Activated naive CD4-positive, alpha-beta T cell treated with anti-CD3 and anti-CD28 coated beads, Interleukin-2, amount 10 ng/mL, durations not matched to agents 7 days and 5 days (primary cell): ENCODE measurements at regions not wholly inside any gene's neighbourhood (a gene's known extent, or its start where the extent isn't known, plus 50 kb on each side); places are given as distances from the start of the nearest gene placed in this dataset.

ENCODE experiments used
- CTCF ChIA-PET: fragments of 350-600 bp; sonication (Branson Sonifier 250); formaldehyde crosslinking; loops from one replicate; lab custom pipeline; 2021; ENCODE audit warnings: antibody characterized with exemption; lab: Charles Lee
- DNase-seq: peaks from one replicate; pipeline ENCODE4 v3.0.0-alpha.2; 2020
- H3K27ac Mint-ChIP-seq: one replicate; pipeline ENCODE4 v1.8.0; 2021; ENCODE audit warnings: mild to moderate bottlenecking, moderate library complexity, mixed read lengths
- H3K27me3 Mint-ChIP-seq: one replicate; pipeline ENCODE4 v1.8.0; 2021; ENCODE audit warnings: mild to moderate bottlenecking, mixed read lengths
- H3K36me3 Mint-ChIP-seq: one replicate; pipeline ENCODE4 v1.8.0; 2021; ENCODE audit warnings: mixed read lengths
- H3K4me1 Mint-ChIP-seq: one replicate; pipeline ENCODE4 v1.8.0; 2021; ENCODE audit warnings: mixed read lengths
- H3K4me3 Mint-ChIP-seq: one replicate; pipeline ENCODE4 v1.8.0; 2021; ENCODE audit warnings: mild to moderate bottlenecking, moderate library complexity, mixed read lengths
- H3K9me3 Mint-ChIP-seq: one replicate; pipeline ENCODE4 v1.8.0; 2021; ENCODE audit warnings: mixed read lengths

- Mint-ChIP-seq H3K4me3 (no peak overlapping the region), H3K4me1 (peaks cover 59% of the 10 kb centered on the region), H3K27me3 (peaks cover 9% of the 10 kb centered on the region), H3K36me3 (peaks cover 3% of the 10 kb centered on the region), H3K9me3 (no peaks in the 10 kb centered on the region), H3K27ac (no peak overlapping the region)
- DNase-seq: no peak
- CTCF ChIA-PET: no interaction called here
These were observed 142.6 kb upstream of the LEF1 start for GRCh38 chr4:108311313-108311712.

GRCh38 chr4:108303488-108304177, 134.9 kb upstream of the LEF1 start:
- Mint-ChIP-seq H3K27me3 (no peaks in the 10 kb centered on the region), H3K4me3 (no peak overlapping the region), H3K27ac (no peak overlapping the region), H3K4me1 (peaks cover 25% of the 10 kb centered on the region), H3K9me3 (no peaks in the 10 kb centered on the region), H3K36me3 (no peaks in the 10 kb centered on the region)
- CTCF ChIA-PET: interaction anchor here (1.4 kb wide), 1 partner anchor 51 kb away, joined by 3 read pairs; no protein-coding TSS in a partner anchor
- no peak for DNase-seq

- Mint-ChIP-seq H3K4me3 (no peak overlapping the region), H3K36me3 (no peaks in the 10 kb centered on the region), H3K4me1 (peaks cover 12% of the 10 kb centered on the region), H3K27ac (no peak overlapping the region), H3K9me3 (no peaks in the 10 kb centered on the region), H3K27me3 (no peaks in the 10 kb centered on the region)
- DNase-seq: no peak
- CTCF ChIA-PET: interaction anchor here (0.8 kb wide), 1 partner anchor 287 kb away, joined by 3 read pairs; no protein-coding TSS in a partner anchor
These were observed 133.0 kb upstream of the LEF1 start for GRCh38 chr4:108301545-108302251.

- H3K9me3 Mint-ChIP-seq: no peaks in the 10 kb centered on the region
- peaks cover 1% of the 10 kb centered on the region for H3K36me3 Mint-ChIP-seq
- CTCF ChIA-PET: interaction anchor here (1.0 kb wide), 1 partner anchor 10 kb away, joined by 3 read pairs; no protein-coding TSS in a partner anchor
- H3K4me1 Mint-ChIP-seq: peaks cover 8% of the 10 kb centered on the region
- peaks cover 3% of the 10 kb centered on the region for H3K27me3 Mint-ChIP-seq
- no peak overlapping the region for H3K4me3 Mint-ChIP-seq
- no peak overlapping the region for H3K27ac Mint-ChIP-seq
- no peak for DNase-seq
These were observed 128.9 kb upstream of the LEF1 start for GRCh38 chr4:108297605-108298004.

GRCh38 chr4:108292229-108292628, 123.5 kb upstream of the LEF1 start:
- Mint-ChIP-seq H3K4me1 (peaks cover 28% of the 10 kb centered on the region), H3K4me3 (no peak overlapping the region), H3K27ac (no peak overlapping the region), H3K9me3 (no peaks in the 10 kb centered on the region), H3K27me3 (peaks cover 6% of the 10 kb centered on the region), H3K36me3 (peaks cover 1% of the 10 kb centered on the region)
- CTCF ChIA-PET: interaction anchor here (0.6 kb wide), 1 partner anchor 1350 kb away, joined by 3 read pairs; no protein-coding TSS in a partner anchor
- no peak for DNase-seq

GRCh38 chr4:108291137-108291536, 122.4 kb upstream of the LEF1 start:
- CTCF ChIA-PET: interaction anchor here (0.8 kb wide), 1 partner anchor 14 kb away, joined by 4 read pairs; no protein-coding TSS in a partner anchor

GRCh38 chr4:108287834-108288413, 119.2 kb upstream of the LEF1 start:
- DNase-seq: no peak
- no peak overlapping the region for H3K27ac Mint-ChIP-seq
- peaks cover 3% of the 10 kb centered on the region for H3K27me3 Mint-ChIP-seq
- no peaks in the 10 kb centered on the region for H3K9me3 Mint-ChIP-seq
- CTCF ChIA-PET: interaction anchor here (1.1 kb wide), 1 partner anchor 9 kb away, joined by 3 read pairs; no protein-coding TSS in a partner anchor
- H3K4me1 Mint-ChIP-seq: peaks cover 32% of the 10 kb centered on the region
- H3K36me3 Mint-ChIP-seq: no peaks in the 10 kb centered on the region
- H3K4me3 Mint-ChIP-seq: no peak overlapping the region

More at GRCh38 chr4:108291137-108291536, 122.4 kb upstream of the LEF1 start:
- Mint-ChIP-seq H3K27me3 (peaks cover 5% of the 10 kb centered on the region), H3K27ac (no peak overlapping the region), H3K9me3 (no peaks in the 10 kb centered on the region), H3K36me3 (peaks cover 1% of the 10 kb centered on the region), H3K4me3 (no peak overlapping the region), H3K4me1 (peaks cover 28% of the 10 kb centered on the region)
- no peak for DNase-seq

GRCh38 chr4:108280072-108280471, 111.3 kb upstream of the LEF1 start:
- Mint-ChIP-seq H3K9me3 (peaks cover 4% of the 10 kb centered on the region), H3K27me3 (no peaks in the 10 kb centered on the region), H3K36me3 (peaks cover 4% of the 10 kb centered on the region), H3K4me3 (no peak overlapping the region), H3K27ac (no peak overlapping the region), H3K4me1 (peaks cover 4% of the 10 kb centered on the region)
- CTCF ChIA-PET: interaction anchor here (1.3 kb wide), 1 partner anchor 35 kb away, joined by 4 read pairs; no protein-coding TSS in a partner anchor
- no peak for DNase-seq

- Mint-ChIP-seq H3K27me3 (no peaks in the 10 kb centered on the region), H3K27ac (no peak overlapping the region), H3K4me3 (no peak overlapping the region), H3K36me3 (peaks cover 2% of the 10 kb centered on the region), H3K4me1 (peaks cover 6% of the 10 kb centered on the region), H3K9me3 (peaks cover 4% of the 10 kb centered on the region)
- no peak for DNase-seq
- CTCF ChIA-PET: interaction anchor here (1.0 to 2.0 kb wide), 2 partner anchors 15 to 28 kb away, joined by 4 read pairs; no protein-coding TSS in a partner anchor
These were observed 108.0 kb upstream of the LEF1 start for GRCh38 chr4:108276690-108277089.

GRCh38 chr4:108272986-108273385, 104.3 kb upstream of the LEF1 start:
- CTCF ChIA-PET: interaction anchor here (0.8 to 1.0 kb wide), 2 partner anchors 16 to 250 kb away, joined by 3 read pairs; no protein-coding TSS in a partner anchor
- H3K27ac Mint-ChIP-seq: no peak overlapping the region
- peaks cover 2% of the 10 kb centered on the region for H3K9me3 Mint-ChIP-seq
- no peak for DNase-seq
- H3K36me3 Mint-ChIP-seq: no peaks in the 10 kb centered on the region
- H3K27me3 Mint-ChIP-seq: no peaks in the 10 kb centered on the region
- H3K4me3 Mint-ChIP-seq: no peak overlapping the region
- peaks cover 12% of the 10 kb centered on the region for H3K4me1 Mint-ChIP-seq

- DNase-seq: no peak
- H3K4me3 Mint-ChIP-seq: no peak overlapping the region
- H3K36me3 Mint-ChIP-seq: no peaks in the 10 kb centered on the region
- H3K4me1 Mint-ChIP-seq: peaks cover 12% of the 10 kb centered on the region
- H3K9me3 Mint-ChIP-seq: peaks cover 3% of the 10 kb centered on the region
- no peak overlapping the region for H3K27ac Mint-ChIP-seq
- CTCF ChIA-PET: interaction anchor here (1.0 kb wide), 1 partner anchor 16 kb away, joined by 3 read pairs; no protein-coding TSS in a partner anchor
- H3K27me3 Mint-ChIP-seq: no peaks in the 10 kb centered on the region
These were observed 103.8 kb upstream of the LEF1 start for GRCh38 chr4:108272561-108272960.

- no peaks in the 10 kb centered on the region for H3K27me3 Mint-ChIP-seq
- no peak overlapping the region for H3K4me3 Mint-ChIP-seq
- DNase-seq: no peak
- peaks cover 3% of the 10 kb centered on the region for H3K9me3 Mint-ChIP-seq
- peaks cover 12% of the 10 kb centered on the region for H3K4me1 Mint-ChIP-seq
- H3K36me3 Mint-ChIP-seq: no peaks in the 10 kb centered on the region
- CTCF ChIA-PET: interaction anchor here (1.0 kb wide), 1 partner anchor 15 kb away, joined by 3 read pairs; no protein-coding TSS in a partner anchor
- no peak overlapping the region for H3K27ac Mint-ChIP-seq
These were observed 103.3 kb upstream of the LEF1 start for GRCh38 chr4:108272046-108272445.

- Mint-ChIP-seq H3K36me3 (no peaks in the 10 kb centered on the region), H3K27me3 (no peaks in the 10 kb centered on the region), H3K27ac (no peak overlapping the region), H3K4me1 (peaks cover 12% of the 10 kb centered on the region), H3K9me3 (peaks cover 3% of the 10 kb centered on the region), H3K4me3 (no peak overlapping the region)
- CTCF ChIA-PET: no interaction called here
- DNase-seq: no peak
These were observed 102.0 kb upstream of the LEF1 start for GRCh38 chr4:108270466-108271450.
